A549 (cell line): ENCODE measurements at regions not wholly inside any gene's neighbourhood (a gene's known extent, or its start where the extent isn't known, plus 50 kb on each side); places are given as distances from the start of the nearest gene placed in this dataset.

Source experiments
- MYC ChIP-seq: IDR thresholded peaks from 2 replicates; pipeline ENCODE4 v1.6.1; 2012; ENCODE audit warnings: mild to moderate bottlenecking, inconsistent platforms, low read length, improper control_type of control experiment, borderline replicate concordance
- POLR2AphosphoS2 ChIP-seq: conservative IDR thresholded peaks from 2 replicates; pipeline ENCODE4 v1.6.1; 2012; ENCODE audit warnings: low read length, improper control_type of control experiment, inconsistent platforms
- RCOR1 ChIP-seq: fragments of 150-350 bp; IDR thresholded peaks from 2 replicates; pipeline ENCODE4 v1.6.1; 2014; ENCODE audit warnings: antibody characterized with exemption, low read length, low read depth
- TF ChIP-seq, protein P1 (sequence below): fragments of >200 bp; sonication (Bioruptor Twin); formaldehyde crosslinking; IDR thresholded peaks from 3 replicates; pipeline ENCODE4 v1.5.1; 2016

DNA sequence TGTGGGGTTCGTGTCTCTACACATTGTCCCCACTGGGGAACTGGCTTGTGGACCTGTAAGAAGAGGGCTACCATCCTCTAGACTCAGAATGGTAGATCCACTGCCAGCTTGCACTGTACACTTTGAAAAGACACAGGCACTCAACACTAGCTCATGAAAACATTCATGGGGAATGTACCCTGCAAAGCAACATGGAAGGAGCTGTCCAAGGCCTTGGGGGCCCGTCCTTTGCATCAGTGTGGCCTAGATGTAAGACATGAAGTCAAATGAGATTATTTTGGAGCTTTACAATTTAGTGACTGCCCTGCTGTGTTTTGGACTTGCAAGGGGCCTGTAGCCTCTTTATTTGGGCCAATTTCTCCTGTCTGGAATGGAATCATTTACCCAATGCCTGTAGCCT, 399.0 kb upstream of the PCDH15 start:
- TF ChIP-seq, protein P1, sequence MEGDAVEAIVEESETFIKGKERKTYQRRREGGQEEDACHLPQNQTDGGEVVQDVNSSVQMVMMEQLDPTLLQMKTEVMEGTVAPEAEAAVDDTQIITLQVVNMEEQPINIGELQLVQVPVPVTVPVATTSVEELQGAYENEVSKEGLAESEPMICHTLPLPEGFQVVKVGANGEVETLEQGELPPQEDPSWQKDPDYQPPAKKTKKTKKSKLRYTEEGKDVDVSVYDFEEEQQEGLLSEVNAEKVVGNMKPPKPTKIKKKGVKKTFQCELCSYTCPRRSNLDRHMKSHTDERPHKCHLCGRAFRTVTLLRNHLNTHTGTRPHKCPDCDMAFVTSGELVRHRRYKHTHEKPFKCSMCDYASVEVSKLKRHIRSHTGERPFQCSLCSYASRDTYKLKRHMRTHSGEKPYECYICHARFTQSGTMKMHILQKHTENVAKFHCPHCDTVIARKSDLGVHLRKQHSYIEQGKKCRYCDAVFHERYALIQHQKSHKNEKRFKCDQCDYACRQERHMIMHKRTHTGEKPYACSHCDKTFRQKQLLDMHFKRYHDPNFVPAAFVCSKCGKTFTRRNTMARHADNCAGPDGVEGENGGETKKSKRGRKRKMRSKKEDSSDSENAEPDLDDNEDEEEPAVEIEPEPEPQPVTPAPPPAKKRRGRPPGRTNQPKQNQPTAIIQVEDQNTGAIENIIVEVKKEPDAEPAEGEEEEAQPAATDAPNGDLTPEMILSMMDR, result no peak
- TF ChIP-seq MYC, result no peak
- TF ChIP-seq POLR2AphosphoS2, result no peak
- no peak for TF ChIP-seq RCOR1
